Activated CD4-positive, alpha-beta T cell treated with anti-CD3 and anti-CD28 coated beads, Interleukin-2, amount 10 ng/mL, durations not matched to agents 7 days and 5 days (primary cell): ENCODE measurements at regions not wholly inside any gene's neighbourhood (a gene's known extent, or its start where the extent isn't known, plus 50 kb on each side); places are given as distances from the start of the nearest gene placed in this dataset.

Experiments
- CTCF ChIA-PET: fragments of 350-600 bp; sonication (Branson Sonifier 250); formaldehyde crosslinking; loops from one replicate; lab custom pipeline; 2021; ENCODE audit warnings: antibody characterized with exemption; lab: Charles Lee
- POLR2A ChIA-PET: fragments of 350-600 bp; sonication (Branson Sonifier 250); formaldehyde crosslinking; loops from one replicate; lab custom pipeline; 2021; ENCODE audit warnings: antibody characterized with exemption; lab: Charles Lee
- DNase-seq: peaks from one replicate; pipeline ENCODE4 v3.0.0-alpha.2; 2020
- H3K27ac Mint-ChIP-seq: one replicate; pipeline ENCODE4 v1.8.0; 2021; ENCODE audit warnings: mild to moderate bottlenecking, moderate library complexity, mixed read lengths
- H3K27me3 Mint-ChIP-seq: one replicate; pipeline ENCODE4 v1.8.0; 2021; ENCODE audit warnings: mixed read lengths
- H3K36me3 Mint-ChIP-seq: one replicate; pipeline ENCODE4 v1.8.0; 2021; ENCODE audit warnings: low read depth, mixed read lengths
- H3K4me1 Mint-ChIP-seq: one replicate; pipeline ENCODE4 v1.8.0; 2021; ENCODE audit warnings: mixed read lengths
- H3K4me3 Mint-ChIP-seq: one replicate; pipeline ENCODE4 v1.8.0; 2021; ENCODE audit warnings: mild to moderate bottlenecking, moderate library complexity, mixed read lengths
- H3K9me3 Mint-ChIP-seq: one replicate; pipeline ENCODE4 v1.8.0; 2021; ENCODE audit warnings: mixed read lengths

- CTCF ChIA-PET: no interaction called here
- no peak overlapping the region for H3K4me3 Mint-ChIP-seq
- POLR2A ChIA-PET: no interaction called here
- no peaks in the 10 kb centered on the region for H3K27me3 Mint-ChIP-seq
- H3K27ac Mint-ChIP-seq: no peak overlapping the region
- H3K9me3 Mint-ChIP-seq: no peaks in the 10 kb centered on the region
- DNase-seq: no peak
- peaks cover 5% of the 10 kb centered on the region for H3K4me1 Mint-ChIP-seq
- no peaks in the 10 kb centered on the region for H3K36me3 Mint-ChIP-seq
Measured at GRCh38 chr7:86950944-86951343, 108.5 kb downstream of the ELAPOR2 start.

GRCh38 chr7:86950360-86950759, 109.1 kb downstream of the ELAPOR2 start:
- DNase-seq: no peak
- Mint-ChIP-seq H3K9me3 (no peaks in the 10 kb centered on the region), H3K36me3 (no peaks in the 10 kb centered on the region), H3K4me3 (no peak overlapping the region), H3K27ac (no peak overlapping the region), H3K4me1 (peaks cover 2% of the 10 kb centered on the region), H3K27me3 (no peaks in the 10 kb centered on the region)
- POLR2A ChIA-PET: no interaction called here
- CTCF ChIA-PET: no interaction called here

GRCh38 chr7:86949779-86950260, 109.6 kb downstream of the ELAPOR2 start:
- Mint-ChIP-seq H3K9me3 (no peaks in the 10 kb centered on the region), H3K36me3 (no peaks in the 10 kb centered on the region), H3K27ac (no peak overlapping the region), H3K4me3 (no peak overlapping the region), H3K4me1 (peaks cover 2% of the 10 kb centered on the region), H3K27me3 (no peaks in the 10 kb centered on the region)
- no peak for DNase-seq
- CTCF ChIA-PET: no interaction called here
- POLR2A ChIA-PET: no interaction called here

GRCh38 chr7:86949052-86949778, 110.2 kb downstream of the ELAPOR2 start:
- no peaks in the 10 kb centered on the region for H3K27me3 Mint-ChIP-seq
- no peak overlapping the region for H3K4me3 Mint-ChIP-seq
- H3K27ac Mint-ChIP-seq: no peak overlapping the region
- no peak for DNase-seq
- no peaks in the 10 kb centered on the region for H3K36me3 Mint-ChIP-seq
- H3K4me1 Mint-ChIP-seq: peaks cover 2% of the 10 kb centered on the region
- POLR2A ChIA-PET: no interaction called here
- CTCF ChIA-PET: no interaction called here
- no peaks in the 10 kb centered on the region for H3K9me3 Mint-ChIP-seq

- POLR2A ChIA-PET: no interaction called here
- Mint-ChIP-seq H3K36me3 (no peaks in the 10 kb centered on the region), H3K27ac (no peak overlapping the region), H3K4me1 (no peaks in the 10 kb centered on the region), H3K27me3 (no peaks in the 10 kb centered on the region), H3K9me3 (no peaks in the 10 kb centered on the region), H3K4me3 (no peak overlapping the region)
- no peak for DNase-seq
- CTCF ChIA-PET: interaction anchor here (0.9 kb wide), 1 partner anchor 245 kb away, joined by 3 read pairs; no protein-coding TSS in a partner anchor
Measured at GRCh38 chr7:86947929-86948328, 111.5 kb downstream of the ELAPOR2 start.

- Mint-ChIP-seq H3K27ac (no peak overlapping the region), H3K4me3 (no peak overlapping the region), H3K9me3 (no peaks in the 10 kb centered on the region), H3K4me1 (no peaks in the 10 kb centered on the region), H3K27me3 (peaks cover 4% of the 10 kb centered on the region), H3K36me3 (no peaks in the 10 kb centered on the region)
- DNase-seq: no peak
- POLR2A ChIA-PET: no interaction called here
- CTCF ChIA-PET: interaction anchor here (0.6 to 0.7 kb wide), 2 partner anchors 16 to 54 kb away, joined by 3 read pairs; no protein-coding TSS in a partner anchor
Measured at GRCh38 chr7:86943447-86943846, 116.0 kb downstream of the ELAPOR2 start.

- POLR2A ChIA-PET: no interaction called here
- Mint-ChIP-seq H3K27me3 (peaks cover 4% of the 10 kb centered on the region), H3K36me3 (no peaks in the 10 kb centered on the region), H3K27ac (no peak overlapping the region), H3K4me3 (no peak overlapping the region), H3K4me1 (no peaks in the 10 kb centered on the region), H3K9me3 (no peaks in the 10 kb centered on the region)
- DNase-seq: no peak
- CTCF ChIA-PET: interaction anchor here (0.6 to 0.9 kb wide), 2 partner anchors 54 to 205 kb away, joined by 3 to 5 read pairs; no protein-coding TSS in a partner anchor
Measured at GRCh38 chr7:86942995-86943394, 116.5 kb downstream of the ELAPOR2 start.

- POLR2A ChIA-PET: no interaction called here
- no peaks in the 10 kb centered on the region for H3K4me1 Mint-ChIP-seq
- CTCF ChIA-PET: interaction anchor here (0.6 to 0.9 kb wide), 2 partner anchors 206 to 668 kb away, joined by 4 to 5 read pairs; no protein-coding TSS in a partner anchor
- no peaks in the 10 kb centered on the region for H3K9me3 Mint-ChIP-seq
- H3K27ac Mint-ChIP-seq: no peak overlapping the region
- no peak for DNase-seq
- H3K4me3 Mint-ChIP-seq: no peak overlapping the region
- H3K27me3 Mint-ChIP-seq: peaks cover 4% of the 10 kb centered on the region
- H3K36me3 Mint-ChIP-seq: no peaks in the 10 kb centered on the region
Measured at GRCh38 chr7:86942081-86942480, 117.4 kb downstream of the ELAPOR2 start.

- Mint-ChIP-seq H3K4me1 (no peaks in the 10 kb centered on the region), H3K27me3 (peaks cover 4% of the 10 kb centered on the region), H3K4me3 (no peak overlapping the region), H3K27ac (no peak overlapping the region), H3K9me3 (no peaks in the 10 kb centered on the region), H3K36me3 (no peaks in the 10 kb centered on the region)
- peak; percentile 67 for DNase-seq
- ChIA-PET CTCF (no interaction called here), POLR2A (no interaction called here)
Measured at GRCh38 chr7:86939197-86939814, 120.1 kb downstream of the ELAPOR2 start.

- Mint-ChIP-seq H3K27ac (no peak overlapping the region), H3K4me3 (no peak overlapping the region), H3K36me3 (no peaks in the 10 kb centered on the region), H3K27me3 (peaks cover 2% of the 10 kb centered on the region), H3K9me3 (no peaks in the 10 kb centered on the region), H3K4me1 (no peaks in the 10 kb centered on the region)
- POLR2A ChIA-PET: no interaction called here
- no peak for DNase-seq
- CTCF ChIA-PET: no interaction called here
Measured at GRCh38 chr7:86937363-86937878, 122.0 kb downstream of the ELAPOR2 start.

- ChIA-PET CTCF (interaction anchor here (0.6 kb wide), 1 partner anchor 15 kb away, joined by 3 read pairs; no protein-coding TSS in a partner anchor), POLR2A (no interaction called here)
- H3K4me3 Mint-ChIP-seq: no peak overlapping the region
- no peaks in the 10 kb centered on the region for H3K4me1 Mint-ChIP-seq
- no peak overlapping the region for H3K27ac Mint-ChIP-seq
- no peak for DNase-seq
- H3K27me3 Mint-ChIP-seq: no peaks in the 10 kb centered on the region
- no peaks in the 10 kb centered on the region for H3K36me3 Mint-ChIP-seq
- no peaks in the 10 kb centered on the region for H3K9me3 Mint-ChIP-seq
Measured at GRCh38 chr7:86933295-86933845, 126.1 kb downstream of the ELAPOR2 start.

- ChIA-PET POLR2A (interaction anchor here (0.6 kb wide), 1 partner anchor 535 kb away, joined by 3 read pairs; no protein-coding TSS in a partner anchor), CTCF (interaction anchor here (1.5 kb wide), 1 partner anchor 216 kb away, joined by 3 read pairs; no protein-coding TSS in a partner anchor)
- no peaks in the 10 kb centered on the region for H3K27me3 Mint-ChIP-seq
- H3K36me3 Mint-ChIP-seq: no peaks in the 10 kb centered on the region
- no peaks in the 10 kb centered on the region for H3K4me1 Mint-ChIP-seq
- H3K27ac Mint-ChIP-seq: no peak overlapping the region
- H3K4me3 Mint-ChIP-seq: no peak overlapping the region
- H3K9me3 Mint-ChIP-seq: no peaks in the 10 kb centered on the region
- no peak for DNase-seq
Measured at GRCh38 chr7:86932038-86932512, 127.4 kb downstream of the ELAPOR2 start.
